GM12891 (cell line): ENCODE measurements at regions not wholly inside any gene's neighbourhood (a gene's known extent, or its start where the extent isn't known, plus 50 kb on each side); places are given as distances from the start of the nearest gene placed in this dataset.

ENCODE experiments used
- PAX5 ChIP-seq: IDR thresholded peaks from 2 replicates; pipeline ENCODE4 v1.6.1; 2011; ENCODE audit warnings: low read length, moderate library complexity, mild to moderate bottlenecking; ENCODE audit not compliant: insufficient read depth, severe bottlenecking
- POLR2A ChIP-seq: IDR thresholded peaks from 2 replicates; pipeline ENCODE4 v1.6.1; 2011; ENCODE audit warnings: low read depth, low read length, control low read depth
- POLR2AphosphoS5 ChIP-seq: IDR thresholded peaks from 2 replicates; pipeline ENCODE4 v1.6.1; 2011; ENCODE audit warnings: low read depth, low read length, control low read depth
- POU2F2 ChIP-seq: IDR thresholded peaks from 2 replicates; pipeline ENCODE4 v1.6.1; 2011; ENCODE audit warnings: low read depth, mild to moderate bottlenecking, control low read depth, low read length, moderate library complexity
- SPI1 ChIP-seq: IDR thresholded peaks from 2 replicates; pipeline ENCODE4 v1.6.1; 2011; ENCODE audit warnings: low read depth, low read length, control low read depth
- TAF1 ChIP-seq: IDR thresholded peaks from 2 replicates; pipeline ENCODE4 v1.6.1; 2011; ENCODE audit warnings: low read depth, low read length, control low read depth

DNA sequence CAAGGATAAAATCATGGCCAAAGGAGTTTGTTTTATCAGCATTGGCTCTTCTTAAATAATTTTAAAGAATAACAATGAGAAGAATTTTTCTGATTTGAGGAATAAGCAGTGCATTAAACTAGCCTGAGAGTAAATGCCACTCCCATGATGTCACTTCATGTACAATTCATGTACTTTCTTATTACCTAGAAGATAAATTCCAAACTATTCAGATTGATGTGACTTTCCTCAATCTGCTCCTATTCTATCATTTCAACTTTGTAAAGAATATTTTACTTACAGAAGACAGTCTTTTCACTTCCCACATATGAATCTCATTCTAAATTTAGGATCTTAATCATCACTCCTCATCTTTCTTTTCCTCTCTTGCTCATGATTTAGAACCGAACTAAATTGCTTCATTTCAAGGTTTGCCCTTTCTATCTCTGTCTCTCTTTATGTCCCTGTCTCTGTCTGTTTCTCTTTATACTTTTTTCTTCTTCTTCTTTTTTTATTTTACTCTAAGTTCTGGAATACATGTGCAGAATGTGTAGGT is 1142.0 kb upstream of the PIK3C3 start:
- TF ChIP-seq PAX5 = no peak
- TF ChIP-seq TAF1 = no peak
- no peak for TF ChIP-seq POLR2AphosphoS5
- no peak for TF ChIP-seq POLR2A
- TF ChIP-seq SPI1 = no peak
- TF ChIP-seq POU2F2 = no peak
